K562 (cell line): ENCODE measurements at regions not wholly inside any gene's neighbourhood (a gene's known extent, or its start where the extent isn't known, plus 50 kb on each side); places are given as distances from the start of the nearest gene placed in this dataset.

Source experiments
- ATAC-seq: fragments of 200-7000 bp; cut with Tn5 transposase; 3 replicates; pipeline ENCODE4 v1.9.1; 2020; ENCODE audit warnings: moderate library complexity
- BruUV-seq: library from RNA; stranded (reverse); fragments of 400-500 nt; replicated peaks from 2 replicates; lab custom pipeline; 2021; lab: Mats Ljungman, UMichigan
- CTCF ChIA-PET: fragments of 300-600 bp; formaldehyde crosslinking; extraction: SDS; loops from one replicate; lab custom pipeline; 2021; ENCODE audit warnings: low intra/inter-chr PET ratio; lab: Yijun Ruan, JAX
- POLR2A ChIA-PET: fragments of 300-600, 350-650 bp; sonication (Branson Sonifier 250); formaldehyde crosslinking; extraction: SDS; loops from one replicate; lab custom pipeline; 2021; ENCODE audit warnings: antibody characterized with exemption, inconsistent platforms; lab: Yijun Ruan, JAX
- DNase-seq, 4 experiments: peaks; one replicate each; pipeline versions ENCODE4 v3.0.0 to v3.0.0-alpha.2; 2011 to 2018; ENCODE audit warnings: low spot score in 3 of 4, mixed read lengths in 3 of 4; ENCODE audit errors: extremely low read depth in 1 of 4
- FAIRE-seq: peaks from 2 replicates; lab custom pipeline; 2011; peaks lifted over from hg19 to GRCh38; lab: Jason Lieb, UNC
- H2AFZ ChIP-seq: 2 replicates; pipeline ENCODE4 v1.6.0; 2011; ENCODE audit warnings: low read depth, low read length, control low read depth, inconsistent platforms
- H3K27ac ChIP-seq: fragments of 200-600 bp; 3 replicates; pipeline ENCODE4 v1.8.0; 2011; ENCODE audit warnings: low read depth, mild to moderate bottlenecking, control low read depth, inconsistent platforms, low read length, moderate library complexity, mixed read lengths; ENCODE audit errors: extremely low read depth
- H3K27me3 ChIP-seq, 2 experiments: fragments of 300-600 bp in 1 of 2; 2 replicates in 1 of 2; 3 replicates in 1 of 2; pipeline versions ENCODE4 v1.6.0 to v1.8.0; 2011; ENCODE audit warnings: inconsistent platforms in 2 of 2, low read length in 2 of 2, mild to moderate bottlenecking in 1 of 2, mixed read lengths in 1 of 2, moderate library complexity in 1 of 2; ENCODE audit not compliant: control insufficient read depth in 2 of 2, insufficient read depth in 2 of 2
- H3K36me3 ChIP-seq: fragments of 300-600 bp; 3 replicates; pipeline ENCODE4 v1.8.0; 2011; ENCODE audit warnings: mild to moderate bottlenecking, low read length, inconsistent platforms; ENCODE audit not compliant: control insufficient read depth, insufficient read depth
- H3K4me1 ChIP-seq, 2 experiments: fragments of 200-600 bp in 1 of 2; replicated peaks in 1 of 2; 2 replicates in 1 of 2; 3 replicates in 1 of 2; pipeline versions ENCODE4 v1.5.1 to v1.8.0; 2011; ENCODE audit warnings: inconsistent platforms in 2 of 2, low read length in 2 of 2, mild to moderate bottlenecking in 1 of 2, mixed read lengths in 1 of 2, moderate library complexity in 1 of 2; ENCODE audit not compliant: control insufficient read depth in 2 of 2, insufficient read depth in 2 of 2
- H3K4me2 ChIP-seq: 2 replicates; pipeline ENCODE4 v1.6.1; 2011; ENCODE audit warnings: low read length, control low read depth, inconsistent platforms, mixed read lengths; ENCODE audit not compliant: insufficient read depth
- H3K4me3 ChIP-seq: fragments of 200-600 bp; sonication (generic), shearing (Covaris generic); 2 replicates; pipeline ENCODE4 v1.5.1; 2016; ENCODE audit warnings: control low read depth, inconsistent platforms
- H3K79me2 ChIP-seq: fragments of 200-600 bp; 3 replicates; pipeline ENCODE4 v1.8.0; 2011; ENCODE audit warnings: low read length, inconsistent platforms; ENCODE audit not compliant: control insufficient read depth, insufficient read depth
- H3K9ac ChIP-seq, 2 experiments: 2 replicates each; pipeline versions ENCODE4 v1.6.0 to v1.6.1; 2011; ENCODE audit warnings: low read depth in 2 of 2, low read length in 2 of 2, control low read depth in 1 of 2, inconsistent platforms in 1 of 2, mild to moderate bottlenecking in 1 of 2, mixed read lengths in 1 of 2; ENCODE audit not compliant: insufficient read depth in 1 of 2
- H3K9me1 ChIP-seq: one replicate; pipeline ENCODE4 v1.6.0; 2011; ENCODE audit warnings: inconsistent platforms, mild to moderate bottlenecking, low read length, moderate library complexity; ENCODE audit not compliant: control insufficient read depth, insufficient read depth
- H3K9me3 ChIP-seq: replicated peaks from 2 replicates; pipeline ENCODE4 v1.5.1; 2011; ENCODE audit warnings: low read depth, low read length, inconsistent platforms; ENCODE audit not compliant: control insufficient read depth, insufficient read depth
- H4K20me1 ChIP-seq: replicated peaks from 2 replicates; pipeline ENCODE4 v1.6.1; 2011; ENCODE audit warnings: low read length, inconsistent platforms, mixed read lengths; ENCODE audit not compliant: control insufficient read depth, insufficient read depth
- CBFA2T3 ChIP-seq: fragments of 450-650 bp; IDR thresholded peaks from 2 replicates; pipeline ENCODE4 v1.6.1; 2017
- E2F3 ChIP-seq: fragments of 250-450 bp; sonication (Bioruptor Pico); IDR thresholded peaks from 2 replicates; pipeline ENCODE4 v1.4.0; 2020; ENCODE audit warnings: mild to moderate bottlenecking
- ELF4 ChIP-seq: fragments of 450-650 bp; formaldehyde crosslinking; IDR thresholded peaks from 2 replicates; pipeline ENCODE4 v1.4.0; 2022; ENCODE audit warnings: missing genetic modification characterization
- FOXA1 ChIP-seq: fragments of 450-650 bp; IDR thresholded peaks from 2 replicates; pipeline ENCODE4 v1.6.1; 2016; ENCODE audit warnings: mild to moderate bottlenecking, borderline replicate concordance
- GABPB2 ChIP-seq: fragments of 250-450 bp; sonication (Bioruptor Pico); conservative IDR thresholded peaks from 2 replicates; pipeline ENCODE4 v1.5.1; 2021; ENCODE audit warnings: mild to moderate bottlenecking
- GATA2 ChIP-seq: sonication (generic); formaldehyde crosslinking; IDR thresholded peaks from 2 replicates; pipeline ENCODE4 v1.4.0; 2020; ENCODE audit warnings: mild to moderate bottlenecking, missing genetic modification reagents
- HMG20A ChIP-seq: fragments of 450-650 bp; formaldehyde crosslinking; conservative IDR thresholded peaks from 2 replicates; pipeline ENCODE4 v1.4.0; 2020; ENCODE audit warnings: mild to moderate bottlenecking, mixed read lengths
- NEUROD1 ChIP-seq: fragments of 150-350 bp; IDR thresholded peaks from 2 replicates; pipeline ENCODE4 v1.6.1; 2014; ENCODE audit warnings: borderline replicate concordance, low read length, low read depth; ENCODE audit not compliant: partially characterized antibody
- SNIP1 ChIP-seq: fragments of 450-650 bp; IDR thresholded peaks from 2 replicates; pipeline ENCODE4 v1.7.1; 2017; ENCODE audit warnings: low read depth, mild to moderate bottlenecking
- SNRNP70 ChIP-seq: fragments of 200-400 bp; formaldehyde crosslinking; optimal IDR thresholded peaks from 2 replicates; pipeline ENCODE3; 2017; ENCODE audit warnings: low read depth, low read length
- YBX1 ChIP-seq: fragments of 450-650 bp; IDR thresholded peaks from 2 replicates; pipeline ENCODE4 v1.7.1; 2016; ENCODE audit warnings: mild to moderate bottlenecking
- ZFPM2 ChIP-seq: fragments of 250-450 bp; sonication (Bioruptor Pico); IDR thresholded peaks from 2 replicates; pipeline ENCODE4 v1.5.1; 2022; ENCODE audit warnings: mild to moderate bottlenecking
- ZNF830 ChIP-seq: fragments of 250-450 bp; sonication (Bioruptor Pico); IDR thresholded peaks from 2 replicates; pipeline ENCODE4 v1.5.0; 2021; ENCODE audit warnings: mild to moderate bottlenecking
- ZSCAN29 ChIP-seq: fragments of 450-650 bp; IDR thresholded peaks from 2 replicates; pipeline ENCODE4 v1.6.1; 2017
- WGBS: fragments of 100-300 bp; shearing (Covaris generic); methylation state at CpG from one replicate; pipeline ENCODE4 v1.1.6; 2016; ENCODE audit warnings: low coverage, mixed read lengths; ENCODE audit not compliant: insufficient coverage; ENCODE audit errors: missing lambda C conversion rate; 5-methylcytosine and 5-hydroxymethylcytosine counted together
- in situ Hi-C: fragments of 300-500 bp; cut with MboI; formaldehyde crosslinking; loops from 4 replicates; pipeline ENCODE4 v1.15.0; 2018; ENCODE audit warnings: inconsistent platforms, mixed read lengths
- intact Hi-C: fragments of 100-400 bp; cut with micrococcal nuclease; formaldehyde crosslinking; loops from 2 replicates; pipeline ENCODE4 v1.14.2; 2022

DNA sequence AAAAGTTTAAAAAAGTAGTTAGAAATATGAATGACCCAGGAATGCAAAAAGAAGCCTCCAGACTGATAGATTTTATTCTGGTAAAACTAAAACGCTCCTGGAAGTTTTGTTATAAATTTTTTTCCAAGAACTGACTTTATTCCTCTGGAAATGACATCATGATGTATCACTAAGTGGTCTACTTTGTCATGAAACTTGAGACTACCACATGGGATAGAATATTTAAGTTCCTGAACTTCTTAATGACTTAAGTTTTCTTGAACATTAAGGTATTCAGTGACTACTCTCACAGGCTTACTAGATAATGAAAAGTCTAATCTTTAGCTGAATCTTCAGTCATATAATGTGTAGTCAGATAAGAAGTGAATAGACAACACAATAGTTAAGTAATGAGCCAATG is 842.2 kb downstream of the USP25 start:
- no peak overlapping the region for H3K9ac ChIP-seq
- DNase-seq (no peak), ATAC-seq (no peak), FAIRE-seq (no peak)
- no peaks in the 10 kb centered on the region for H3K4me1 ChIP-seq
- no peaks in the 10 kb centered on the region for H4K20me1 ChIP-seq
- H3K9me1 ChIP-seq: no peaks in the 10 kb centered on the region
- no peak for TF ChIP-seq CBFA2T3
- no peak for TF ChIP-seq NEUROD1
- H3K36me3 ChIP-seq: no peaks in the 10 kb centered on the region
- H3K9me3 ChIP-seq: no peaks in the 10 kb centered on the region
- H3K27ac ChIP-seq: no peak overlapping the region
- H3K4me2 ChIP-seq: no peak overlapping the region
- no TSS peak for BruUV-seq
- in situ Hi-C loops: no loop called here
- WGBS: 0% methylated on average over 1 of the region's 1 CpG
- H3K79me2 ChIP-seq: no peaks in the 10 kb centered on the region
- POLR2A ChIA-PET: no interaction called here
- no peak overlapping the region for H3K4me3 ChIP-seq
- no peak overlapping the region for H2AFZ ChIP-seq
- H3K27me3 ChIP-seq: no peaks in the 10 kb centered on the region
- CTCF ChIA-PET: no interaction called here
- intact Hi-C loops: no loop called here

DNA sequence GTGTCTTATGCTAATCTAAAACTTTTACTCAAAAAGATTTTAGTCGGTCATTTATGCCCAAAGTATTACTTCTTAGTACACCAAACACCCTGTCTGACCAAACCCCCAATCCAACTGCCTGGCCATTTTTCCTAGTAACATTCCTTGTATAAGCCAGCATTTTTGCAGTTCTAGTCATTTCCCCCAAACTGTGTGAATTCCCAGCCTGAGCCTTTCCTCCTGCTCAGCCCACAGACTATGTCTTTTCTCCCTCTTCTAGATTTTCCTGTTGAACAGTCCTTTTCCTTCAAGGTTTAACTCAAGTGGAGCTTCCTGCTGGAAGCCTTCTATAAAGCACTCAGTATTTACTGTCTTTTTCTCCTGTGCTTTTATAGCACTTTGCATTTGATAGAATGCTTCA is 843.8 kb downstream of the USP25 start:
- ChIA-PET POLR2A (no interaction called here), CTCF (no interaction called here)
- in situ Hi-C loops (no loop called here), intact Hi-C loops (no loop called here)
- DNase-seq: no peak
- BruUV-seq: no TSS peak
- no peak overlapping the region for H3K27ac ChIP-seq
- no peak overlapping the region for H2AFZ ChIP-seq
- no peaks in the 10 kb centered on the region for H4K20me1 ChIP-seq
- 13% methylated on average over 1 of the region's 1 CpG for WGBS
- FAIRE-seq: no peak
- no peaks in the 10 kb centered on the region for H3K79me2 ChIP-seq
- no peaks in the 10 kb centered on the region for H3K4me1 ChIP-seq
- no peak for ATAC-seq
- H3K9me3 ChIP-seq: no peaks in the 10 kb centered on the region
- no peak overlapping the region for H3K9ac ChIP-seq
- H3K4me2 ChIP-seq: no peak overlapping the region
- no peak overlapping the region for H3K4me3 ChIP-seq
- H3K9me1 ChIP-seq: no peaks in the 10 kb centered on the region
- H3K36me3 ChIP-seq: no peaks in the 10 kb centered on the region
- H3K27me3 ChIP-seq: no peaks in the 10 kb centered on the region
- TF ChIP-seq HMG20A (CRISPR knock-in tag): no peak
- TF ChIP-seq FOXA1: no peak
- TF ChIP-seq ZFPM2 (CRISPR knock-in tag): no peak
- no peak for TF ChIP-seq E2F3
- no peak for TF ChIP-seq YBX1
- TF ChIP-seq GATA2 (CRISPR knock-in tag): no peak
- no peak for TF ChIP-seq SNRNP70
- no peak for TF ChIP-seq GABPB2
- no peak for TF ChIP-seq ZNF830 (CRISPR knock-in tag)
- TF ChIP-seq ELF4 (CRISPR knock-in tag): no peak
- TF ChIP-seq SNIP1: no peak
- TF ChIP-seq ZSCAN29: no peak
